DOHH2 (cell line): ENCODE measurements at regions not wholly inside any gene's neighbourhood (a gene's known extent, or its start where the extent isn't known, plus 50 kb on each side); places are given as distances from the start of the nearest gene placed in this dataset.
"Not testable (repeated sequence)": the region's sequence is repeated elsewhere in the genome, so short reads cannot be mapped to it uniquely, and the experiment has no call there.

Source experiments
- H3F3A ChIP-seq: fragments of 200-600 bp; sonication (generic), shearing (Covaris generic); 2 replicates; pipeline ENCODE4 v1.6.0; 2016; ENCODE audit warnings: antibody characterized with exemption, mild to moderate bottlenecking; ENCODE audit not compliant: control insufficient read depth, insufficient read depth
- H3K27ac ChIP-seq: fragments of 200-600 bp; sonication (generic); 2 replicates; pipeline ENCODE4 v1.5.1; 2014; ENCODE audit warnings: low read depth, mild to moderate bottlenecking, low read length, moderate library complexity
- H3K27me3 ChIP-seq: fragments of 200-600 bp; sonication (generic); 2 replicates; pipeline ENCODE4 v1.6.1; 2014; ENCODE audit warnings: mild to moderate bottlenecking, low read length, mixed read lengths; ENCODE audit not compliant: control insufficient read depth
- H3K36me3 ChIP-seq: fragments of 200-600 bp; sonication (generic); 2 replicates; pipeline ENCODE4 v1.6.1; 2014; ENCODE audit warnings: mild to moderate bottlenecking, low read length, moderate library complexity, mixed read lengths; ENCODE audit not compliant: control insufficient read depth
- H3K4me1 ChIP-seq: fragments of 200-600 bp; sonication (generic); 2 replicates; pipeline ENCODE4 v1.6.1; 2014; ENCODE audit warnings: mild to moderate bottlenecking, low read length, mixed read lengths; ENCODE audit not compliant: control insufficient read depth
- H3K4me2 ChIP-seq: fragments of 200-600 bp; sonication (generic); 2 replicates; pipeline ENCODE4 v1.6.0; 2014; ENCODE audit warnings: mild to moderate bottlenecking, low read length, moderate library complexity
- H3K4me3 ChIP-seq: fragments of 200-600 bp; sonication (generic); 2 replicates; pipeline ENCODE4 v1.5.1; 2014; ENCODE audit warnings: mild to moderate bottlenecking, low read length, mixed read lengths
- H3K79me2 ChIP-seq: fragments of 200-600 bp; sonication (generic); 2 replicates; pipeline ENCODE4 v1.6.1; 2014; ENCODE audit warnings: mild to moderate bottlenecking, low read length, mixed read lengths; ENCODE audit not compliant: control insufficient read depth
- H3K9me2 ChIP-seq: fragments of 200-600 bp; sonication (generic); replicated peaks from 2 replicates; pipeline ENCODE4 v1.6.1; 2014; ENCODE audit warnings: mild to moderate bottlenecking, low read length, mixed read lengths; ENCODE audit not compliant: control insufficient read depth
- H3K9me3 ChIP-seq: fragments of 200-600 bp; sonication (generic); 2 replicates; pipeline ENCODE4 v1.6.1; 2014; ENCODE audit warnings: antibody characterized with exemption, low read length, mixed read lengths; ENCODE audit not compliant: control insufficient read depth, insufficient read depth
- H4K20me1 ChIP-seq: fragments of 200-600 bp; sonication (generic); 2 replicates; pipeline ENCODE4 v1.6.0; 2014; ENCODE audit warnings: low read depth, mild to moderate bottlenecking, antibody characterized with exemption, low read length, moderate library complexity; ENCODE audit not compliant: control insufficient read depth, insufficient read depth
- CTCF ChIP-seq: fragments of 200-600 bp; sonication (generic); IDR thresholded peaks from one replicate; pipeline ENCODE4 v1.5.1; 2014; ENCODE audit warnings: antibody characterized with exemption, mild to moderate bottlenecking, low read depth, low read length; ENCODE audit not compliant: poor library complexity, severe bottlenecking
- EZH2phosphoT487 ChIP-seq: fragments of 200-600 bp; sonication (generic); IDR thresholded peaks from 2 replicates; pipeline ENCODE4 v1.6.1; 2017; ENCODE audit warnings: borderline replicate concordance, mild to moderate bottlenecking, antibody characterized with exemption, low read length, moderate library complexity, mixed read lengths

DNA sequence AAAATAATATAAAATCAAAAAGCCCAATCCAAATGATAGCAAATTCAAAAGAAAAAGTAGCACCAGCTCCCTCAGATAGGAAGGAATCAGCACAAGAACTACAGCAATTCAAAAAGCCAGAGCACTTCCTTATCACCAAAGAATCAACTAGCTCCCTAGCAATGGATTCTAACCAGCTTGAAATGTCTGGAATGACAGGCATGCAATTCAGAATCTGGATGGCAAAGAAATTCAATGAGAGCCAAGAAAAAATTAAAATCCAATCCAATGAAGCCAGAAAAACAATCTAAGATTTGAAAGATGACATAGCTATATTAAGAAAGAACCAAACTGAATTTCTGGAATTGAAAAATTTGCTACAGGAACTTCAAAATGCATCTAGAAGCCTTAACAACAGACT lies 1334.4 kb upstream of the ALCAM start:
- no peaks in the 10 kb centered on the region for H4K20me1 ChIP-seq
- no peaks in the 10 kb centered on the region for H3K79me2 ChIP-seq
- H3K36me3 ChIP-seq: no peaks in the 10 kb centered on the region
- no peaks in the 10 kb centered on the region for H3K27me3 ChIP-seq
- TF ChIP-seq EZH2phosphoT487 (no peak), CTCF (no peak)
- no peaks in the 10 kb centered on the region for H3K9me2 ChIP-seq
- H3K4me1 ChIP-seq: no peaks in the 10 kb centered on the region
- no peaks in the 10 kb centered on the region for H3F3A ChIP-seq
- H3K4me2 ChIP-seq: no peak overlapping the region
- H3K27ac ChIP-seq: no peak overlapping the region
- no peaks in the 10 kb centered on the region; the same call in 1 of the 2 replicates for H3K9me3 ChIP-seq
- no peak overlapping the region for H3K4me3 ChIP-seq

GRCh38 chr3:104040896-104041295 lies 1325.8 kb upstream of the ALCAM start:
- H3K79me2 ChIP-seq: no peaks in the 10 kb centered on the region
- TF ChIP-seq EZH2phosphoT487 (no peak), CTCF (no peak)
- no peaks in the 10 kb centered on the region for H3K9me3 ChIP-seq
- H4K20me1 ChIP-seq: no peaks in the 10 kb centered on the region
- H3K27me3 ChIP-seq: no peaks in the 10 kb centered on the region
- H3K9me2 ChIP-seq: no peaks in the 10 kb centered on the region
- no peaks in the 10 kb centered on the region for H3K36me3 ChIP-seq
- no peak overlapping the region for H3K4me3 ChIP-seq
- no peak overlapping the region for H3K27ac ChIP-seq
- H3F3A ChIP-seq: no peaks in the 10 kb centered on the region
- no peaks in the 10 kb centered on the region for H3K4me1 ChIP-seq
- no peak overlapping the region for H3K4me2 ChIP-seq

DNA sequence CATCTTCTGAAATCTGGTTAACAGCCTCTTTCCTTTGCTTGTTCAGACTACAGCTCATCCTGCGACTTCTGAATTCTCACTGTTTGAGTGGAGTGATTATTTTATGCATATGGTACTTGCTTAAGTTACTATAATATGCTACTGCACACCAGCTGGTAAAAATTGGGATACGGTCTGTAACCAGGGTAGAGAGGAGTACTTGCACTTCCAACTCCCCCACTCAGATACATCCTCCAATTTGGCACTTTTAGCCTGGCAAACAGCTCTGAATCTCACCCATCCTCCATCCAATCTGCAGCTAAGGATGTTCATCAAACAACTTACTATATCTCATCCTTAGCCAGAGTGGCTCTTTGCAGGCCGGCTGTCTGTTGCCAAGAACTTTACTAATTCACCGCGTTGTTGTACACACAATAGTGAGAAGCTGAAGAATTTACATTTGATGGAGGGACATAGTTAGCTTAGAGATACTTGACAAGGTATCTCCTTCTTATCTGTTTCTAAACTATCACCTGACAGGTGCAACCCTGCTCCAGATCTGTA lies 1323.6 kb upstream of the ALCAM start:
- H3K4me1 ChIP-seq, H3K79me2 ChIP-seq: not testable (repeated sequence)

DNA sequence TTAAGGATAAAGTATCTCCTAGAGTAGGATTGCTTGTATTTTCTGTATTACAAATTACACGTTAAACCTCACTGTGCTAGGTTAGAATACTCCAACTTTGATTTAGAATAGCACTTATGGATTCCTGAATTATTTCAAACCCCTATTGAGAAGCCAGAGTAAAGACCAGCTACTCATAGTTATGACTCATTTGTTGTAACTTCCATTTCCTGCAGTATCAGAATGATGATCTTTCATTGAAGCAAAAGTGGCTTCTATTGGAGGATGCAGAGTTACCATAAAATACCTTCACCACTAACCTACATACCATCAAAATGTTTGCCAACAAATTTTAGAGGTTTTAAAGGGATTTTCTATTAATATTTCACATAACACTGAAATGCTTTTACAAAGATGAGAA lies 1322.7 kb upstream of the ALCAM start:
- Histone ChIP-seq H3K27ac (no peak overlapping the region), H3K9me2 (no peaks in the 10 kb centered on the region), H3K9me3 (no peaks in the 10 kb centered on the region), H3K4me1 (no peaks in the 10 kb centered on the region), H3K79me2 (no peaks in the 10 kb centered on the region), H3F3A (no peaks in the 10 kb centered on the region), H3K4me2 (no peak overlapping the region), H3K36me3 (no peaks in the 10 kb centered on the region), H3K4me3 (no peak overlapping the region), H4K20me1 (no peaks in the 10 kb centered on the region), H3K27me3 (no peaks in the 10 kb centered on the region)
- TF ChIP-seq CTCF: no peak
- no peak for TF ChIP-seq EZH2phosphoT487

More for the DNA sequence above, 1323.6 kb upstream of the ALCAM start:
- not testable (repeated sequence) for H3K4me3 ChIP-seq, H3K4me2 ChIP-seq, H4K20me1 ChIP-seq, H3K9me2 ChIP-seq, H3K27ac ChIP-seq, H3K36me3 ChIP-seq, H3K9me3 ChIP-seq, H3F3A ChIP-seq, H3K27me3 ChIP-seq
